ENCODE measurements at regions not wholly inside any gene's neighbourhood (a gene's known extent, or its start where the extent isn't known, plus 50 kb on each side); places are given as distances from the start of the nearest gene placed in this dataset.

GRCh38 chr12:113732916-113733315 lies 233.2 kb downstream of the RBM19 start:
- Mint-ChIP-seq H3K36me3 (no peaks in the 10 kb centered on the region), H3K9me3 (peaks cover 0 to 2% (median 0%) of the 10 kb centered on the region in 7 donors), H3K4me3 (no peak overlapping the region), H3K27ac (no peak overlapping the region), H3K27me3 (ENCODE audit: low read depth in 3 of 3) (peaks cover 7 to 14% (median 12%) of the 10 kb centered on the region in 3 donors), H3K4me1 (no peaks in the 10 kb centered on the region)
- H3K36me3 ChIP-seq (replicated peaks in 1 of 2; ENCODE audit: control insufficient read depth in 1 of 2, insufficient read depth in 2 of 2, low read length in 2 of 2), result no peaks in the 10 kb centered on the region
- H3K27ac ChIP-seq (ENCODE audit: low read depth in 1 of 2, low read length in 2 of 2), result no peak overlapping the region
- H3K9ac ChIP-seq (ENCODE audit: insufficient read depth, low read length, poor library complexity, severe bottlenecking), result no peak overlapping the region
- 75% methylated on average over 1 of the region's 4 CpGs for WGBS (ENCODE audit: insufficient coverage)
- no peaks in the 10 kb centered on the region for H4K20me1 ChIP-seq (ENCODE audit: insufficient read depth, low read length)
- TF ChIP-seq CTCF (IDR thresholded peaks at IDR 0.05), result no peak
- no peaks in the 10 kb centered on the region for H3K9me3 ChIP-seq (replicated peaks in 1 of 2; ENCODE audit: control insufficient read depth in 1 of 2, insufficient read depth in 1 of 2, low read length in 2 of 2)
- intact Hi-C loops (cut with micrococcal nuclease), result no loop called here
- H2AFZ ChIP-seq (ENCODE audit: insufficient read depth, low read depth, low read length, poor library complexity, severe bottlenecking), result no peak overlapping the region
- no peak overlapping the region for H3K4me2 ChIP-seq (replicated peaks; ENCODE audit: extremely low read depth, low read length, poor library complexity, severe bottlenecking)
- H3K4me1 ChIP-seq (ENCODE audit: control insufficient read depth in 1 of 2, insufficient read depth in 2 of 2, low read length in 2 of 2), result no peaks in the 10 kb centered on the region
- no peaks in the 10 kb centered on the region for H3K79me2 ChIP-seq (ENCODE audit: insufficient read depth, low read length)
- no peak overlapping the region for H3K4me3 ChIP-seq (replicated peaks in 1 of 3; ENCODE audit: low read depth in 2 of 3, low read length in 3 of 3)
- peaks cover 0 to 4% of the 10 kb centered on the region in 2 donors for H3K27me3 ChIP-seq (ENCODE audit: control insufficient read depth in 2 of 2, insufficient read depth in 2 of 2, low read length in 2 of 2)
- DNase-seq, result no peak

GRCh38 chr12:113727651-113728061 lies 238.5 kb downstream of the RBM19 start:
- H4K20me1 ChIP-seq (ENCODE audit: insufficient read depth, low read length), result no peaks in the 10 kb centered on the region
- H3K4me1 Mint-ChIP-seq, result no peaks in the 10 kb centered on the region
- peaks cover 0 to 5% (median 2%) of the 10 kb centered on the region in 3 donors for H3K27me3 Mint-ChIP-seq (ENCODE audit: low read depth in 3 of 3)
- H3K36me3 Mint-ChIP-seq, result no peaks in the 10 kb centered on the region
- H3K27ac ChIP-seq (ENCODE audit: low read depth in 1 of 2, low read length in 2 of 2), result no peak overlapping the region
- H3K27ac Mint-ChIP-seq, result no peak overlapping the region
- no peak overlapping the region for H3K9ac ChIP-seq (ENCODE audit: insufficient read depth, low read length, poor library complexity, severe bottlenecking)
- DNase-seq, result no peak
- TF ChIP-seq CTCF (IDR thresholded peaks at IDR 0.05), result no peak
- intact Hi-C loops (cut with micrococcal nuclease), result no loop called here
- H3K9me3 ChIP-seq (replicated peaks in 1 of 2; ENCODE audit: control insufficient read depth in 1 of 2, insufficient read depth in 1 of 2, low read length in 2 of 2), result no peaks in the 10 kb centered on the region
- H3K79me2 ChIP-seq (ENCODE audit: insufficient read depth, low read length), result no peaks in the 10 kb centered on the region
- H3K4me3 ChIP-seq (replicated peaks in 1 of 3; ENCODE audit: low read depth in 2 of 3, low read length in 3 of 3), result no peak overlapping the region
- no peak overlapping the region for H3K4me3 Mint-ChIP-seq
- no peak overlapping the region for H2AFZ ChIP-seq (ENCODE audit: insufficient read depth, low read depth, low read length, poor library complexity, severe bottlenecking)
- no peaks in the 10 kb centered on the region for H3K27me3 ChIP-seq (ENCODE audit: control insufficient read depth in 2 of 2, insufficient read depth in 2 of 2, low read length in 2 of 2)
- no peak overlapping the region for H3K4me2 ChIP-seq (replicated peaks; ENCODE audit: extremely low read depth, low read length, poor library complexity, severe bottlenecking)
- peaks cover 0 to 7% (median 0%) of the 10 kb centered on the region in 7 donors for H3K9me3 Mint-ChIP-seq
- no peaks in the 10 kb centered on the region for H3K36me3 ChIP-seq (replicated peaks in 1 of 2; ENCODE audit: control insufficient read depth in 1 of 2, insufficient read depth in 2 of 2, low read length in 2 of 2)
- no peaks in the 10 kb centered on the region for H3K4me1 ChIP-seq (ENCODE audit: control insufficient read depth in 1 of 2, insufficient read depth in 2 of 2, low read length in 2 of 2)
- 92% methylated on average over 1 of the region's 1 CpG for WGBS (ENCODE audit: insufficient coverage)

Data from CD14-positive monocyte (primary cell).